GM12878 (cell line): ENCODE measurements at regions not wholly inside any gene's neighbourhood (a gene's known extent, or its start where the extent isn't known, plus 50 kb on each side); places are given as distances from the start of the nearest gene placed in this dataset.
A peak's percentile ranks its signal among the peaks of the same experiment; 100 is the strongest.

Experiments used
- ATAC-seq: fragments of 200-7000 bp; cut with Tn5 transposase; 3 replicates; pipeline ENCODE4 v1.9.1; 2020; ENCODE audit warnings: mild to moderate bottlenecking, moderate library complexity
- BruUV-seq: library from RNA; stranded (reverse); fragments of 400-500 nt; replicated peaks from 2 replicates; lab custom pipeline; 2021; lab: Mats Ljungman, UMichigan
- CTCF ChIA-PET: fragments of 300-600 bp; sonication (Branson Sonifier 250); formaldehyde crosslinking; extraction: SDS; loops from one replicate; lab custom pipeline; 2021; ENCODE audit warnings: inconsistent platforms; lab: Yijun Ruan, JAX
- POLR2A ChIA-PET: fragments of 350-600 bp; formaldehyde crosslinking; extraction: SDS; loops from one replicate; lab custom pipeline; 2021; ENCODE audit warnings: inconsistent platforms; lab: Charles Lee
- RAD21 ChIA-PET: fragments of 300-600 bp; sonication (Branson Sonifier 250); formaldehyde crosslinking; loops from one replicate; lab custom pipeline; 2023; ENCODE audit warnings: antibody characterized with exemption; ENCODE audit not compliant: unreplicated experiment; lab: Charles Lee
- SMC1A ChIA-PET: fragments of 300-600 bp; sonication (Branson Sonifier 250); formaldehyde crosslinking; loops from one replicate; lab custom pipeline; 2023; ENCODE audit not compliant: unreplicated experiment, uncharacterized antibody; lab: Charles Lee
- DNase-seq: peaks from one replicate; pipeline ENCODE4 v3.0.0-alpha.2; 2011; ENCODE audit warnings: low read depth, low spot score
- FAIRE-seq: peaks from 3 replicates; lab custom pipeline; 2011; peaks lifted over from hg19 to GRCh38; lab: Jason Lieb, UNC
- H2AFZ ChIP-seq: 2 replicates; pipeline ENCODE4 v1.6.0; 2011; ENCODE audit warnings: low read depth, low read length, control low read depth; ENCODE audit not compliant: control insufficient read depth
- H3K27ac ChIP-seq: 2 replicates; pipeline ENCODE4 v1.5.1; 2011; ENCODE audit warnings: control low read depth; ENCODE audit not compliant: control insufficient read depth, insufficient read depth
- H3K27me3 ChIP-seq, 2 experiments: replicated peaks in 1 of 2; 2 replicates each; pipeline versions ENCODE4 v1.6.0 to v1.6.1; 2011; ENCODE audit warnings: low read length in 1 of 2; ENCODE audit not compliant: control insufficient read depth in 2 of 2, insufficient read depth in 2 of 2
- H3K36me3 ChIP-seq, 2 experiments: 2 replicates each; pipeline ENCODE4 v1.5.1; 2011; ENCODE audit warnings: low read length in 1 of 2; ENCODE audit not compliant: control insufficient read depth in 2 of 2, insufficient read depth in 2 of 2
- H3K4me1 ChIP-seq: 2 replicates; pipeline ENCODE4 v1.6.1; 2011; ENCODE audit warnings: mild to moderate bottlenecking, low read length, moderate library complexity, mixed read lengths; ENCODE audit not compliant: control insufficient read depth, insufficient read depth
- H3K4me2 ChIP-seq: 2 replicates; pipeline ENCODE4 v1.6.0; 2011; ENCODE audit warnings: control low read depth; ENCODE audit not compliant: control insufficient read depth, insufficient read depth
- H3K4me3 ChIP-seq: fragments of 200-600 bp; sonication (generic); 2 replicates; pipeline ENCODE4 v1.5.1; 2016
- H3K79me2 ChIP-seq: 2 replicates; pipeline ENCODE4 v1.6.0; 2011; ENCODE audit warnings: low read length; ENCODE audit not compliant: control insufficient read depth, insufficient read depth
- H3K9ac ChIP-seq: 2 replicates; pipeline ENCODE4 v1.8.0; 2011; ENCODE audit warnings: low read length, control low read depth, mixed read lengths; ENCODE audit not compliant: control insufficient read depth, insufficient read depth
- H3K9me3 ChIP-seq: replicated peaks from 3 replicates; pipeline ENCODE4 v1.5.1; 2011; ENCODE audit warnings: mild to moderate bottlenecking, low read length; ENCODE audit not compliant: control insufficient read depth, insufficient read depth
- H4K20me1 ChIP-seq: 2 replicates; pipeline ENCODE4 v1.6.0; 2011; ENCODE audit not compliant: control insufficient read depth, insufficient read depth
- CHD1 ChIP-seq: IDR thresholded peaks from 2 replicates; pipeline ENCODE4 v1.6.1; 2012; ENCODE audit warnings: low read depth, low read length, improper control_type of control experiment
- SMC3 ChIP-seq: IDR thresholded peaks from 2 replicates; pipeline ENCODE4 v1.6.1; 2011; ENCODE audit warnings: low read length, improper control_type of control experiment, borderline replicate concordance
- YBX1 ChIP-seq: fragments of 450-650 bp; IDR thresholded peaks from 2 replicates; pipeline ENCODE4 v1.6.1; 2016; ENCODE audit warnings: antibody characterized with exemption
- ZBTB40 ChIP-seq: fragments of 450-650 bp; IDR thresholded peaks from 2 replicates; pipeline ENCODE4 v1.6.1; 2016; ENCODE audit warnings: mild to moderate bottlenecking, moderate library complexity, borderline replicate concordance
- WGBS: methylation state at CpG from one replicate; pipeline ENCODE4 v1.1.6; 2016; ENCODE audit warnings: low lambda C conversion rate; ENCODE audit not compliant: insufficient replicate concordance, insufficient coverage; ENCODE audit errors: missing lambda C conversion rate; 5-methylcytosine and 5-hydroxymethylcytosine counted together
- in situ Hi-C: fragments of 300-500 bp; cut with MboI; formaldehyde crosslinking; loops from 9 replicates; pipeline ENCODE4 v1.14.3; 2018; ENCODE audit warnings: mixed read lengths
- intact Hi-C: fragments of 100-400 bp; cut with micrococcal nuclease; formaldehyde crosslinking; loops from one replicate; pipeline ENCODE4 v1.14.2; 2022; ENCODE audit not compliant: unreplicated experiment
- TF ChIP-seq, protein P1 (sequence below): fragments of 450-650 bp; formaldehyde crosslinking; IDR thresholded peaks from 2 replicates; pipeline ENCODE4 v1.5.0; 2022; ENCODE audit warnings: mild to moderate bottlenecking, missing genetic modification characterization
- TF ChIP-seq, protein P2 (sequence below): fragments of 450-650 bp; IDR thresholded peaks from 2 replicates; pipeline ENCODE4 v1.6.1; 2017; ENCODE audit warnings: mild to moderate bottlenecking, low read depth, inconsistent platforms; ENCODE audit not compliant: poor library complexity, severe bottlenecking
- TF ChIP-seq, protein P3 (sequence below), 3 experiments: IDR thresholded peaks in 2 of 3; conservative IDR thresholded peaks in 1 of 3; 2 replicates each; pipeline ENCODE4 v1.5.1; 2011; ENCODE audit warnings: low read depth in 3 of 3, low read length in 3 of 3, mild to moderate bottlenecking in 3 of 3, control low read depth in 2 of 3, moderate library complexity in 2 of 3, inconsistent platforms in 1 of 3, mixed read lengths in 1 of 3; ENCODE audit not compliant: control insufficient read depth in 2 of 3, insufficient read depth in 1 of 3; ENCODE audit errors: extremely low read depth in 1 of 3

GRCh38 chr4:72702948-72703347 lies 133.9 kb upstream of the ADAMTS3 start (continued):
- TF ChIP-seq, protein P1, sequence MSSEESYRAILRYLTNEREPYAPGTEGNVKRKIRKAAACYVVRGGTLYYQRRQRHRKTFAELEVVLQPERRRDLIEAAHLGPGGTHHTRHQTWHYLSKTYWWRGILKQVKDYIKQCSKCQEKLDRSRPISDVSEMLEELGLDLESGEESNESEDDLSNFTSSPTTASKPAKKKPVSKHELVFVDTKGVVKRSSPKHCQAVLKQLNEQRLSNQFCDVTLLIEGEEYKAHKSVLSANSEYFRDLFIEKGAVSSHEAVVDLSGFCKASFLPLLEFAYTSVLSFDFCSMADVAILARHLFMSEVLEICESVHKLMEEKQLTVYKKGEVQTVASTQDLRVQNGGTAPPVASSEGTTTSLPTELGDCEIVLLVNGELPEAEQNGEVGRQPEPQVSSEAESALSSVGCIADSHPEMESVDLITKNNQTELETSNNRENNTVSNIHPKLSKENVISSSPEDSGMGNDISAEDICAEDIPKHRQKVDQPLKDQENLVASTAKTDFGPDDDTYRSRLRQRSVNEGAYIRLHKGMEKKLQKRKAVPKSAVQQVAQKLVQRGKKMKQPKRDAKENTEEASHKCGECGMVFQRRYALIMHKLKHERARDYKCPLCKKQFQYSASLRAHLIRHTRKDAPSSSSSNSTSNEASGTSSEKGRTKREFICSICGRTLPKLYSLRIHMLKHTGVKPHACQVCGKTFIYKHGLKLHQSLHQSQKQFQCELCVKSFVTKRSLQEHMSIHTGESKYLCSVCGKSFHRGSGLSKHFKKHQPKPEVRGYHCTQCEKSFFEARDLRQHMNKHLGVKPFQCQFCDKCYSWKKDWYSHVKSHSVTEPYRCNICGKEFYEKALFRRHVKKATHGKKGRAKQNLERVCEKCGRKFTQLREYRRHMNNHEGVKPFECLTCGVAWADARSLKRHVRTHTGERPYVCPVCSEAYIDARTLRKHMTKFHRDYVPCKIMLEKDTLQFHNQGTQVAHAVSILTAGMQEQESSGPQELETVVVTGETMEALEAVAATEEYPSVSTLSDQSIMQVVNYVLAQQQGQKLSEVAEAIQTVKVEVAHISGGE (CRISPR knock-in tag), result no peak

DNA sequence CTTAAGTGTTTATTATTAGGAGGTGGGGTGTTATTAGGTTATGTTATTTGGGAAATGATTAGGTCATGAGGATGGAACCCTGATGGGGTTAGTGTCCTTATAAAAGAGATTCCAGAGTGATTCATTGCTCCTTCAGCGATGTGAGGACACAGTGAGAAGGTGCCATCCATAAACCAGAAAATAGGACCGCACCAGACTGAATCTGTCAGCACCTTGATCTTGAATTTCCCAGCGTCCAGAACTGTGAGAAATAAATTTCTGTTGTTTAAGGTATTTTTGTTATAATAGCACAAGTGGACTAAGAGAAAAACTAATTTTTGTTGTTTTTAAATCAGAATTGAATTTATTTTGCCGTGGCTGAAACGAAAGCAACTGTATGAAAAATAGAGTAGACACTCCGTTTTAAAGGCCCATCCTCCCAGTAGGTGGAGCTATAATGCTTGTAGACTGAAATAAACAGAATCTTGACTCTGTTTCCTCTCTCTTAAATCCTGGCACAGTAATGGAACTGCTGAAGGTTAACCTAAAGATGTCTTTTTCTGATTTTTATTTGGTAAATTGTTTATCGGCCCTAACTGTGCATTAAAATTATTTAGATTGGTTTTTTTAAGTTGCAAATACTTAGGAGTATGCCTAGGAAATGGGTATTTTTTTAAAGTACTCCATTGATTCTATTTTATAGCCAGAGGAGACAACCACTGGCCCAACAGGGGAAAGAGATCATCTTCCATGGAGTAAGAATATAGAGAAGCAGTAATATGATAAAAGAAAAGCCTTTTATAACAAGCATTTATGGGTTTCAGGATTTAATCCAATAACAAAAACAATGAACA lies 133.2 kb upstream of the ADAMTS3 start:
- RAD21 ChIA-PET, result interaction anchor here (0.5 kb wide), 1 partner anchor 1371 kb away, joined by 3 read pairs; no protein-coding TSS in a partner anchor
- no peaks in the 10 kb centered on the region for H4K20me1 ChIP-seq
- ATAC-seq (peak; percentile 81), FAIRE-seq (peak; percentile 7), DNase-seq (no peak)
- H2AFZ ChIP-seq, result peak overlapping the region; percentile 72
- H3K9ac ChIP-seq, result no peak overlapping the region; the same call in 1 of the 2 replicates
- POLR2A ChIA-PET, result no interaction called here
- no TSS peak for BruUV-seq
- no peaks in the 10 kb centered on the region for H3K27me3 ChIP-seq
- in situ Hi-C loops (loop anchor here (25.0 kb wide), 1 partner anchor 585 kb away; no protein-coding TSS in a partner anchor), intact Hi-C loops (loop anchor here (1.0 kb wide), 1 partner anchor 317 kb away; no protein-coding TSS in a partner anchor)
- SMC1A ChIA-PET, result interaction anchor here (0.9 to 1.2 kb wide), 6 partner anchors 176 to 384 kb away, joined by 3 to 4 read pairs (median 4); no protein-coding TSS in a partner anchor
- H3K4me1 ChIP-seq, result no peaks in the 10 kb centered on the region
- CTCF ChIA-PET, result interaction anchor here (1.0 to 1.9 kb wide), 6 partner anchors 8 to 320 kb away, joined by 3 to 9 read pairs (median 4); no protein-coding TSS in a partner anchor
- 7% methylated on average over 7 of the region's 7 CpGs for WGBS
- H3K79me2 ChIP-seq, result no peaks in the 10 kb centered on the region
- H3K36me3 ChIP-seq, result no peaks in the 10 kb centered on the region
- peak overlapping the region; percentile 22; the same call in 1 of the 2 replicates for H3K4me3 ChIP-seq
- no peak overlapping the region for H3K27ac ChIP-seq
- no peaks in the 10 kb centered on the region for H3K9me3 ChIP-seq
- peak overlapping the region; percentile 86 for H3K4me2 ChIP-seq
- TF ChIP-seq YBX1 (no peak), SMC3 (peak; percentile 77; the same call in 1 of the 2 replicates), CHD1 (no peak), ZBTB40 (no peak)
- TF ChIP-seq, protein P2, sequence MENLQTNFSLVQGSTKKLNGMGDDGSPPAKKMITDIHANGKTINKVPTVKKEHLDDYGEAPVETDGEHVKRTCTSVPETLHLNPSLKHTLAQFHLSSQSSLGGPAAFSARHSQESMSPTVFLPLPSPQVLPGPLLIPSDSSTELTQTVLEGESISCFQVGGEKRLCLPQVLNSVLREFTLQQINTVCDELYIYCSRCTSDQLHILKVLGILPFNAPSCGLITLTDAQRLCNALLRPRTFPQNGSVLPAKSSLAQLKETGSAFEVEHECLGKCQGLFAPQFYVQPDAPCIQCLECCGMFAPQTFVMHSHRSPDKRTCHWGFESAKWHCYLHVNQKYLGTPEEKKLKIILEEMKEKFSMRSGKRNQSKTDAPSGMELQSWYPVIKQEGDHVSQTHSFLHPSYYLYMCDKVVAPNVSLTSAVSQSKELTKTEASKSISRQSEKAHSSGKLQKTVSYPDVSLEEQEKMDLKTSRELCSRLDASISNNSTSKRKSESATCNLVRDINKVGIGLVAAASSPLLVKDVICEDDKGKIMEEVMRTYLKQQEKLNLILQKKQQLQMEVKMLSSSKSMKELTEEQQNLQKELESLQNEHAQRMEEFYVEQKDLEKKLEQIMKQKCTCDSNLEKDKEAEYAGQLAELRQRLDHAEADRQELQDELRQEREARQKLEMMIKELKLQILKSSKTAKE, result peak; percentile 18
- TF ChIP-seq, protein P3, sequence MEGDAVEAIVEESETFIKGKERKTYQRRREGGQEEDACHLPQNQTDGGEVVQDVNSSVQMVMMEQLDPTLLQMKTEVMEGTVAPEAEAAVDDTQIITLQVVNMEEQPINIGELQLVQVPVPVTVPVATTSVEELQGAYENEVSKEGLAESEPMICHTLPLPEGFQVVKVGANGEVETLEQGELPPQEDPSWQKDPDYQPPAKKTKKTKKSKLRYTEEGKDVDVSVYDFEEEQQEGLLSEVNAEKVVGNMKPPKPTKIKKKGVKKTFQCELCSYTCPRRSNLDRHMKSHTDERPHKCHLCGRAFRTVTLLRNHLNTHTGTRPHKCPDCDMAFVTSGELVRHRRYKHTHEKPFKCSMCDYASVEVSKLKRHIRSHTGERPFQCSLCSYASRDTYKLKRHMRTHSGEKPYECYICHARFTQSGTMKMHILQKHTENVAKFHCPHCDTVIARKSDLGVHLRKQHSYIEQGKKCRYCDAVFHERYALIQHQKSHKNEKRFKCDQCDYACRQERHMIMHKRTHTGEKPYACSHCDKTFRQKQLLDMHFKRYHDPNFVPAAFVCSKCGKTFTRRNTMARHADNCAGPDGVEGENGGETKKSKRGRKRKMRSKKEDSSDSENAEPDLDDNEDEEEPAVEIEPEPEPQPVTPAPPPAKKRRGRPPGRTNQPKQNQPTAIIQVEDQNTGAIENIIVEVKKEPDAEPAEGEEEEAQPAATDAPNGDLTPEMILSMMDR (IDR thresholded peaks at IDR 0.05 in 2 of 3, conservative IDR thresholded peaks at IDR 0.05 in 1 of 3; ENCODE audit: control insufficient read depth in 2 of 3, extremely low read depth in 1 of 3, insufficient read depth in 1 of 3, low read depth in 3 of 3, low read length in 3 of 3), result peak; percentile 51 to 73 (median 67); a peak in 5 of 6 replicates
